WTC11 (cell line): ENCODE measurements at regions not wholly inside any gene's neighbourhood (a gene's known extent, or its start where the extent isn't known, plus 50 kb on each side); places are given as distances from the start of the nearest gene placed in this dataset.
"Not testable (repeated sequence)": the region's sequence is repeated elsewhere in the genome, so short reads cannot be mapped to it uniquely, and the experiment has no call there.

Experiments used
- ATAC-seq: fragments of 200-7000 bp; cut with Tn5 transposase; 2 replicates; pipeline ENCODE4 v1.10.0; 2021; ENCODE audit warnings: mild to moderate bottlenecking, moderate library complexity
- CTCF ChIA-PET: fragments of 300-600 bp; sonication (Branson Sonifier 250); formaldehyde crosslinking; loops from one replicate; lab custom pipeline; 2021; ENCODE audit warnings: antibody characterized with exemption; lab: Charles Lee
- POLR2A ChIA-PET: fragments of 350-600 bp; sonication (Branson Sonifier 250); formaldehyde crosslinking; loops from one replicate; lab custom pipeline; 2021; ENCODE audit warnings: antibody characterized with exemption; lab: Charles Lee
- DNase-seq: peaks from one replicate; pipeline ENCODE4 v3.0.0; 2021; ENCODE audit warnings: low spot score
- H3K27ac Mint-ChIP-seq: 2 replicates; pipeline ENCODE4 v1.8.0; 2021; ENCODE audit warnings: mixed read lengths
- H3K27me3 Mint-ChIP-seq: 2 replicates; pipeline ENCODE4 v1.8.0; 2021; ENCODE audit warnings: low read depth, mild to moderate bottlenecking, moderate library complexity, mixed read lengths
- H3K36me3 Mint-ChIP-seq: 2 replicates; pipeline ENCODE4 v1.8.0; 2021; ENCODE audit warnings: mixed read lengths
- H3K4me1 Mint-ChIP-seq: 2 replicates; pipeline ENCODE4 v1.8.0; 2022; ENCODE audit warnings: mixed read lengths
- H3K4me3 Mint-ChIP-seq: 2 replicates; pipeline ENCODE4 v1.8.0; 2021; ENCODE audit warnings: mild to moderate bottlenecking, moderate library complexity, mixed read lengths
- H3K9me3 Mint-ChIP-seq: 2 replicates; pipeline ENCODE4 v1.8.0; 2021; ENCODE audit warnings: mixed read lengths
- AFF4 ChIP-seq: sonication (generic); formaldehyde crosslinking; IDR thresholded peaks from 2 replicates; pipeline ENCODE4 v1.8.1; 2023; ENCODE audit warnings: mild to moderate bottlenecking, missing genetic modification reagents, borderline replicate concordance
- CREM ChIP-seq: sonication (generic); formaldehyde crosslinking; IDR thresholded peaks from 2 replicates; pipeline ENCODE4 v1.8.1; 2022; ENCODE audit warnings: mild to moderate bottlenecking, missing genetic modification reagents, moderate library complexity
- CTCF ChIP-seq: fragments of 200-600 bp; IDR thresholded peaks from 2 replicates; pipeline ENCODE4 v1.8.0; 2022; ENCODE audit warnings: antibody characterized with exemption
- E2F1 ChIP-seq: sonication (generic); formaldehyde crosslinking; IDR thresholded peaks from 2 replicates; pipeline ENCODE4 v1.8.0; 2022; ENCODE audit warnings: mild to moderate bottlenecking, missing genetic modification reagents
- E2F4 ChIP-seq: sonication (generic); formaldehyde crosslinking; IDR thresholded peaks from 2 replicates; pipeline ENCODE4 v1.8.1; 2022; ENCODE audit warnings: low read depth, mild to moderate bottlenecking, moderate library complexity, missing genetic modification reagents, borderline replicate concordance
- ETV6 ChIP-seq: sonication (generic); formaldehyde crosslinking; IDR thresholded peaks from 2 replicates; pipeline ENCODE4 v1.8.1; 2022; ENCODE audit warnings: mild to moderate bottlenecking, missing genetic modification reagents
- FOXJ3 ChIP-seq: sonication (generic); formaldehyde crosslinking; IDR thresholded peaks from 2 replicates; pipeline ENCODE4 v1.9.0; 2021; ENCODE audit warnings: missing genetic modification reagents, mild to moderate bottlenecking, borderline replicate concordance
- FOXK1 ChIP-seq: sonication (generic); formaldehyde crosslinking; IDR thresholded peaks from 2 replicates; pipeline ENCODE4 v1.8.0; 2022; ENCODE audit warnings: mild to moderate bottlenecking, moderate library complexity, missing genetic modification reagents
- JAZF1 ChIP-seq: fragments of 250-450 bp; sonication (Bioruptor Pico); IDR thresholded peaks from 2 replicates; pipeline ENCODE4 v1.9.0; 2021; ENCODE audit warnings: moderate library complexity, mild to moderate bottlenecking, inconsistent platforms
- NR1H2 ChIP-seq: sonication (generic); formaldehyde crosslinking; IDR thresholded peaks from 2 replicates; pipeline ENCODE4 v1.9.0; 2021; ENCODE audit warnings: mild to moderate bottlenecking, moderate library complexity, missing genetic modification reagents
- SMAD3 ChIP-seq: sonication (generic); formaldehyde crosslinking; IDR thresholded peaks from 2 replicates; pipeline ENCODE4 v1.8.0; 2022; ENCODE audit warnings: missing genetic modification reagents, mild to moderate bottlenecking, borderline replicate concordance
- USF1 ChIP-seq: sonication (generic); formaldehyde crosslinking; IDR thresholded peaks from 2 replicates; pipeline ENCODE4 v1.8.0; 2022; ENCODE audit warnings: mild to moderate bottlenecking, missing genetic modification reagents
- ZBTB43 ChIP-seq: sonication (generic); formaldehyde crosslinking; IDR thresholded peaks from 2 replicates; pipeline ENCODE4 v1.8.1; 2023; ENCODE audit warnings: mild to moderate bottlenecking, missing genetic modification reagents
- ZNF138 ChIP-seq: sonication (generic); formaldehyde crosslinking; conservative IDR thresholded peaks from 2 replicates; pipeline ENCODE4 v1.8.1; 2022; ENCODE audit warnings: mild to moderate bottlenecking, moderate library complexity, missing genetic modification reagents
- ZSCAN18 ChIP-seq: fragments of 250-450 bp; sonication (Bioruptor Pico); IDR thresholded peaks from 2 replicates; pipeline ENCODE4 v2.1.2; 2022; ENCODE audit warnings: mild to moderate bottlenecking, moderate library complexity

GRCh38 chr18:3347286-3347803, 85.4 kb downstream of the MYL12B start:
- no peak for TF ChIP-seq NR1H2 (CRISPR knock-in tag)
- Mint-ChIP-seq H3K27me3 (no peaks in the 10 kb centered on the region; the same call in 1 of the 2 replicates), H3K4me1 (peaks cover 20% of the 10 kb centered on the region), H3K27ac (no peak overlapping the region), H3K36me3 (peaks cover 4% of the 10 kb centered on the region), H3K4me3 (no peak overlapping the region), H3K9me3 (peaks cover 13% of the 10 kb centered on the region)
- DNase-seq (no peak), ATAC-seq (no peak)
- ChIA-PET POLR2A (no interaction called here), CTCF (no interaction called here)

- POLR2A ChIA-PET, result no interaction called here
- H3K27me3 Mint-ChIP-seq, result no peaks in the 10 kb centered on the region
- CTCF ChIA-PET, result no interaction called here
- H3K4me1 Mint-ChIP-seq, result peaks cover 20% of the 10 kb centered on the region
- H3K9me3 Mint-ChIP-seq, result peaks cover 8% of the 10 kb centered on the region; the same call in 1 of the 2 replicates
- no peak overlapping the region for H3K27ac Mint-ChIP-seq
- no peak overlapping the region for H3K4me3 Mint-ChIP-seq
- DNase-seq (no peak), ATAC-seq (no peak)
- no peaks in the 10 kb centered on the region for H3K36me3 Mint-ChIP-seq
- no peak for TF ChIP-seq FOXK1 (CRISPR knock-in tag)
Measured at GRCh38 chr18:3348176-3348575, 86.2 kb downstream of the MYL12B start.

GRCh38 chr18:3349046-3349841, 87.3 kb downstream of the MYL12B start:
- ATAC-seq, DNase-seq, POLR2A ChIA-PET, H3K9me3 Mint-ChIP-seq, H3K27me3 Mint-ChIP-seq, H3K27ac Mint-ChIP-seq, H3K36me3 Mint-ChIP-seq, CTCF ChIA-PET, H3K4me3 Mint-ChIP-seq: not testable (repeated sequence)
- H3K4me1 Mint-ChIP-seq, result peaks cover 20% of the 10 kb centered on the region

GRCh38 chr18:3350021-3350420, 88.1 kb downstream of the MYL12B start:
- no peak overlapping the region for H3K4me3 Mint-ChIP-seq
- peaks cover 8% of the 10 kb centered on the region; the same call in 1 of the 2 replicates for H3K9me3 Mint-ChIP-seq
- ChIA-PET POLR2A (no interaction called here), CTCF (interaction anchor here (0.6 to 1.0 kb wide), 4 partner anchors 10 to 422 kb away, joined by 3 read pairs; no protein-coding TSS in a partner anchor)
- no peaks in the 10 kb centered on the region for H3K27me3 Mint-ChIP-seq
- DNase-seq, result no peak
- H3K4me1 Mint-ChIP-seq, result peaks cover 20% of the 10 kb centered on the region
- no peak overlapping the region for H3K27ac Mint-ChIP-seq
- no peak for ATAC-seq
- no peaks in the 10 kb centered on the region for H3K36me3 Mint-ChIP-seq
- no peak for TF ChIP-seq SMAD3 (CRISPR knock-in tag)
- no peak for TF ChIP-seq USF1
- no peak for TF ChIP-seq FOXJ3
- no peak for TF ChIP-seq AFF4 (CRISPR knock-in tag)
- no peak for TF ChIP-seq ZNF138 (CRISPR knock-in tag)
- TF ChIP-seq E2F4 (CRISPR knock-in tag), result no peak
- no peak for TF ChIP-seq CREM (CRISPR knock-in tag)
- no peak for TF ChIP-seq ZSCAN18 (CRISPR knock-in tag)
- TF ChIP-seq ETV6 (CRISPR knock-in tag), result no peak
- no peak for TF ChIP-seq ZBTB43 (CRISPR knock-in tag)
- TF ChIP-seq JAZF1 (CRISPR knock-in tag), result no peak
- no peak for TF ChIP-seq E2F1
- TF ChIP-seq CTCF, result no peak
